Naive thymus-derived CD4-positive, alpha-beta T cell (primary cell): ENCODE measurements at regions not wholly inside any gene's neighbourhood (a gene's known extent, or its start where the extent isn't known, plus 50 kb on each side); places are given as distances from the start of the nearest gene placed in this dataset.
"Not testable (repeated sequence)": the region's sequence is repeated elsewhere in the genome, so short reads cannot be mapped to it uniquely, and the experiment has no call there.

ENCODE experiments used
- ATAC-seq: fragments of 150-1000 bp; cut with Tn5 transposase; 2 replicates; pipeline ENCODE4 v1.10.0; 2021; ENCODE audit warnings: mild to moderate bottlenecking, moderate library complexity
- CTCF ChIA-PET: fragments of 350-600 bp; sonication (Branson Sonifier 250); formaldehyde crosslinking; loops from one replicate; lab custom pipeline; 2021; ENCODE audit warnings: antibody characterized with exemption; lab: Charles Lee
- POLR2A ChIA-PET: fragments of 350-600 bp; sonication (Branson Sonifier 250); formaldehyde crosslinking; loops from one replicate; lab custom pipeline; 2021; ENCODE audit warnings: antibody characterized with exemption, inconsistent platforms; lab: Charles Lee
- DNase-seq, 9 donors: peaks; one replicate each; pipeline versions ENCODE4 v3.0.0 to v3.0.0-alpha.2; 2020 to 2022; ENCODE audit warnings: mixed read lengths in 1 of 9
- H3K27ac ChIP-seq: one replicate; pipeline ENCODE4 v1.7.0; 2013; ENCODE audit warnings: mild to moderate bottlenecking, low read depth, low read length, moderate library complexity
- H3K27me3 ChIP-seq, 2 donors: one replicate each; pipeline ENCODE4 v1.7.0; 2013; ENCODE audit warnings: low read length in 2 of 2, mild to moderate bottlenecking in 2 of 2, moderate library complexity in 2 of 2; ENCODE audit not compliant: control insufficient read depth in 2 of 2, insufficient read depth in 2 of 2
- H3K36me3 ChIP-seq, 3 experiments: 1 replicate in 2 of 3; 2 replicates in 1 of 3; pipeline ENCODE4 v1.7.0; 2013; ENCODE audit warnings: low read length in 3 of 3, mild to moderate bottlenecking in 3 of 3, moderate library complexity in 1 of 3; ENCODE audit not compliant: insufficient read depth in 3 of 3, control insufficient read depth in 2 of 3
- H3K4me1 ChIP-seq, 2 donors: one replicate each; pipeline ENCODE4 v1.7.0; 2013; ENCODE audit warnings: low read length in 2 of 2, mild to moderate bottlenecking in 2 of 2, moderate library complexity in 1 of 2; ENCODE audit not compliant: control insufficient read depth in 2 of 2, insufficient read depth in 2 of 2
- H3K4me3 ChIP-seq: 2 replicates; pipeline ENCODE4 v1.7.0; 2013; ENCODE audit warnings: mild to moderate bottlenecking, low read length
- H3K9me3 ChIP-seq, 3 experiments: 1 replicate in 2 of 3; 2 replicates in 1 of 3; pipeline ENCODE4 v1.7.0; 2013; ENCODE audit warnings: low read length in 3 of 3; ENCODE audit not compliant: control insufficient read depth in 2 of 3
- H3K27ac Mint-ChIP-seq, 9 donors: one replicate each; pipeline ENCODE4 v1.8.0; 2020 to 2022; ENCODE audit warnings: mixed read lengths in 9 of 9, mild to moderate bottlenecking in 8 of 9, moderate library complexity in 5 of 9, inconsistent platforms in 2 of 9
- H3K27me3 Mint-ChIP-seq, 5 donors: one replicate each; pipeline ENCODE4 v1.8.0; 2021 to 2022; ENCODE audit warnings: mixed read lengths in 5 of 5, mild to moderate bottlenecking in 1 of 5
- H3K36me3 Mint-ChIP-seq, 5 donors: one replicate each; pipeline ENCODE4 v1.8.0; 2020 to 2022; ENCODE audit warnings: mixed read lengths in 5 of 5, mild to moderate bottlenecking in 3 of 5, inconsistent platforms in 1 of 5
- H3K4me1 Mint-ChIP-seq, 7 donors: one replicate each; pipeline ENCODE4 v1.8.0; 2020 to 2022; ENCODE audit warnings: mixed read lengths in 7 of 7, mild to moderate bottlenecking in 3 of 7, inconsistent platforms in 1 of 7
- H3K4me3 Mint-ChIP-seq, 10 donors: one replicate each; pipeline ENCODE4 v1.8.0; 2020 to 2022; ENCODE audit warnings: mild to moderate bottlenecking in 10 of 10, mixed read lengths in 10 of 10, moderate library complexity in 6 of 10, inconsistent platforms in 2 of 10
- H3K9me3 Mint-ChIP-seq, 11 donors: one replicate each; pipeline ENCODE4 v1.8.0; 2020 to 2022; ENCODE audit warnings: mixed read lengths in 11 of 11, mild to moderate bottlenecking in 4 of 11, inconsistent platforms in 1 of 11, moderate library complexity in 1 of 11
- intact Hi-C, 2 donors: fragments of 100-400 bp; cut with micrococcal nuclease; formaldehyde crosslinking; loops; one replicate each; pipeline ENCODE4 v1.15.1; 2023

DNA sequence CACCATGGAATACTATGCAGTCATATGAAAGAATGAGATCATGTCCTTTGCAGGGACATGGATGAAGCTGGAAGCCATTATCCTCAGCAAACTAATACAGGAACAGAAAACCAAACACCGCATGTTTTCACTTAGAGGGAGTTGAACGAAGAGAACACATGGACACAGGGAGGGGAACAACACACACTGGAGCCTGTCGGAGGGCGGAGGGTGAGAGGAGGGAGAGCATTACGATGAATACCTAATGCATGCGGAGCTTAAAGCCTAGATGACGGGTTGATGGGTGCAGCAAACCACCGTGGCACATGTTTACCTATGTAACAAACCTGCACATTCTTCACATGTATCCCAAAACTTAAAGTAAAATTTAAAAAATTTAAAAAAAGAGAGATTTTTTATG is 191.0 kb upstream of the PRSS58 start:
- intact Hi-C loops: loop anchor here in 1 of 2 donors (5.0 kb wide), 1 partner anchor 403 kb away; no protein-coding TSS in a partner anchor
- ATAC-seq: not testable (repeated sequence)
- H3K27me3 Mint-ChIP-seq: peaks cover 0 to 14% (median 0%) of the 10 kb centered on the region in 5 donors

DNA sequence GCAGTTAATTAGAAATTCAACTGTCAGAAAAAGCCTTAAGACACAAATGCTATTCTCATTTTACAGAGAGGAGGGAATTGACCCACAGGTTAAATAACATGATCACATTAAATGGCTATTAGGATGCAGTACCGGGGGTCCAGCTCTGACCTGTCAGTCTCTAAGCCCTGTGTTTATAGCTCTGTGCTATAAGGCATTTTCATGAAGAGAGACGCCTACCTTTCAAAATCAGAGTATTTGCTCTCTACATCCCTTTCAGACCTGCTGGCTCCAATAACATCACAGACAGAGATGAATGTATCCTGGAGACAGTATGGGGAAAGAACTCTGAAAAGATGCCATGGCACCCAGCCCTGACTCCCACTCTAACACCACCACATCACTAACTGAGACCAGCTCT is 189.9 kb upstream of the PRSS58 start:
- ChIA-PET CTCF (interaction anchor here (0.5 to 0.8 kb wide), 2 partner anchors 14 to 560 kb away, joined by 3 to 5 read pairs; no protein-coding TSS in a partner anchor), POLR2A (interaction anchor here (0.8 to 1.3 kb wide), 3 partner anchors 341 to 361 kb away, joined by 3 to 4 read pairs (median 4); no protein-coding TSS in a partner anchor)
- no peaks in the 10 kb centered on the region for H3K36me3 ChIP-seq
- DNase-seq: no peak
- no peak overlapping the region for H3K4me3 Mint-ChIP-seq
- H3K36me3 Mint-ChIP-seq: no peaks in the 10 kb centered on the region
- H3K4me1 Mint-ChIP-seq: peaks cover 13 to 35% (median 26%) of the 10 kb centered on the region in 7 donors
- intact Hi-C loops: loop anchor here in 1 of 2 donors (5.0 kb wide), 1 partner anchor 405 kb away; no protein-coding TSS in a partner anchor
- no peak overlapping the region for H3K27ac Mint-ChIP-seq
- no peaks in the 10 kb centered on the region for H3K27me3 ChIP-seq
- peaks cover 0 to 11% (median 0%) of the 10 kb centered on the region in 5 donors for H3K27me3 Mint-ChIP-seq
- no peak overlapping the region for H3K27ac ChIP-seq
- H3K4me1 ChIP-seq: peaks cover 0 to 12% of the 10 kb centered on the region in 2 donors
- H3K9me3 ChIP-seq: no peaks in the 10 kb centered on the region
- no peaks in the 10 kb centered on the region for H3K9me3 Mint-ChIP-seq
- no peak overlapping the region for H3K4me3 ChIP-seq
- no peak for ATAC-seq

More for the DNA sequence above, 191.0 kb upstream of the PRSS58 start:
- peaks cover 8 to 26% (median 20%) of the 10 kb centered on the region in 7 donors for H3K4me1 Mint-ChIP-seq
- not testable (repeated sequence) for H3K9me3 ChIP-seq, H3K36me3 Mint-ChIP-seq, H3K9me3 Mint-ChIP-seq, DNase-seq, H3K27me3 ChIP-seq, H3K27ac ChIP-seq, H3K4me1 ChIP-seq, H3K36me3 ChIP-seq, H3K4me3 ChIP-seq
- CTCF ChIA-PET: interaction anchor here (0.7 to 0.8 kb wide), 2 partner anchors 12 to 30 kb away, joined by 3 read pairs; no protein-coding TSS in a partner anchor
- H3K4me3 Mint-ChIP-seq: peak overlapping the region in 6 of 10 donors; percentile 1 to 41 (median 4)
- H3K27ac Mint-ChIP-seq: peak overlapping the region in 3 of 9 donors; percentile 15 to 24 (median 18)
- POLR2A ChIA-PET: interaction anchor here (0.8 to 1.9 kb wide), 3 partner anchors 10 to 361 kb away, joined by 3 to 7 read pairs (median 5); no protein-coding TSS in a partner anchor

DNA sequence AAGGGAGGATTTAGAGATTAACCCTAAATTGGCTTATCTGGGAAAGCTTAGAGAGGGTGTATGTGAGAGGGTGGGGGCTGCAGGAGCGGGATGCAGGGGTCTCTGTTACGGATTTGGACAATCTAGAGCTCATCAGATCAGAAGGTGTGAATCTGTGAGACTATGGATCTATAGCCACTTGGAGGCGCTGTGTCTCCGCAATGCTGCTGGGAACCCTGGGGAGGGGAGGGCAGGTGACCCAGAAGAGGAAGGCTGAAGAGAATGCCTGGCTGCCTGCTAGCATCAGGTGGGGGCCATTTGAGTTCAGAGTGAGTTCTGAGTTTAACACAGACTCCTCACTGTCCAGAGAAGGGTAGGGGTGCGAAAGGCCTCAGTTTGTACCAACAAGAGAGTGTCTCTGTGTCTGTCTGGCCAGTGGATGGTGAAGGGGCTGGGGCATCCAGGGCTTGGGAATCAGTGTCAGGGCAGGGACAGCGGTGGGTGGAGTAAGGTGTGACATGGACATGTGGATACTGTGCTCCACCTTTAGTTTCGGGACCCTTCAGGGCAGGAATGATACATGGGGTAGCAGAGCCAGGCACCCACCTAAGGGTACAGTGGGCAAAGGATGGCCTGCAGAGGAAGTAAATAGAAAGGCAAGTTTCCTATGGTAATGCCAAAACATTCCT is 187.3 kb upstream of the PRSS58 start:
- no peaks in the 10 kb centered on the region for H3K36me3 ChIP-seq
- ATAC-seq (peak; percentile 63), DNase-seq (peak in 6 of 9 donors; percentile 33 to 54 (median 40))
- Mint-ChIP-seq H3K4me3 (peak overlapping the region in 6 of 10 donors; percentile 7 to 41 (median 22)), H3K9me3 (no peaks in the 10 kb centered on the region), H3K4me1 (peaks cover 17 to 40% (median 35%) of the 10 kb centered on the region in 7 donors), H3K27ac (peak overlapping the region; percentile 48 to 82 (median 71)), H3K36me3 (no peaks in the 10 kb centered on the region), H3K27me3 (peaks cover 0 to 5% (median 0%) of the 10 kb centered on the region in 5 donors)
- POLR2A ChIA-PET: interaction anchor here (0.9 to 2.9 kb wide), 5 partner anchors 11 to 409 kb away, joined by 3 to 18 read pairs (median 5); partner anchors contain the start of gene EPHB6
- H3K9me3 ChIP-seq: no peaks in the 10 kb centered on the region
- H3K27me3 ChIP-seq: no peaks in the 10 kb centered on the region
- H3K4me1 ChIP-seq: peaks cover 0 to 23% of the 10 kb centered on the region in 2 donors
- H3K4me3 ChIP-seq: no peak overlapping the region
- no peak overlapping the region for H3K27ac ChIP-seq
- CTCF ChIA-PET: interaction anchor here (0.6 to 1.8 kb wide), 9 partner anchors 10 to 770 kb away, joined by 3 to 8 read pairs (median 3); no protein-coding TSS in a partner anchor
- intact Hi-C loops: loop anchor here (1.0 to 5.0 kb wide), 2 partner anchors 366 to 407 kb away; no protein-coding TSS in a partner anchor

DNA sequence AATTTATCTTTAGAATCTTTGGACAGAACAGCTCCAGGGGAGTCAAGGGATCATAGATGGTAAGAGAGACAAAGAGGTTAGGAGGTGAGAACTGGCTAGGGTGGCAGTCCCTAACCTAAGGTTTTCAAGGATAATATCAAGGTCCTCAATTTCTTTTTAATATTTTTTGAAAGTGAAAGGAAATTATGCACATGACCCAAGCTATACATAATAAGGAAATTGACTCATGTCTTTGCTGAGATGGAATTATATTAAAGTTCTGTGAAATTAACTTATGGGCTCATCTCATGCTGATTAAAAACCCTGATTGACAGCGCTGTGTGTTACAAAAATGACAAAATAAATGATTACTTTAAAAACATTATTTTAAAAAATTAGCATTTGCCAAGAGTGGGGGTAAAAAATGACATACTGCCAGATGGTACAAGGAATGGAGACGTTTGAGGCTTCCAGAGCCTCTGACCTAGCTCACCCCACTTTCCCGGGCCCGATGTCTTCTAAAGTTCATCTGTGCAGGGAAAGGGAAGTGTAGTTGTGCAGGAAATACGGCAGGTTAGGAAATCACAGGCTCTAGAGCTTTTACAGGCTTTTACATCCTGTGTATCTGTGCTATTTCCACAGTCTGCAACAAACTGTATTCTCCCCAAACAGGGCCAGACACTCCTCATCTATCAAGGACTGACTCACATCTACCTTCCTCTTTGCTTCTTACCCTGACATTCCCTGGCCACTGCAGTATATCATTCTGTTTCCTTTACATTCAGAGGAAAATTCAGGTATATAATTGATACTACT is 185.6 kb upstream of the PRSS58 start:
- ChIA-PET POLR2A (interaction anchor here (0.6 to 2.9 kb wide), 7 partner anchors 9 to 411 kb away, joined by 3 to 18 read pairs (median 4); partner anchors contain the start of gene EPHB6), CTCF (interaction anchor here (1.0 to 1.8 kb wide), 5 partner anchors 12 to 370 kb away, joined by 3 to 8 read pairs (median 3); no protein-coding TSS in a partner anchor)
- no peaks in the 10 kb centered on the region for H3K36me3 ChIP-seq
- no peak for DNase-seq
- H3K9me3 ChIP-seq: no peaks in the 10 kb centered on the region
- intact Hi-C loops: loop anchor here in 1 of 2 donors (5.0 kb wide), 1 partner anchor 39 kb away; no protein-coding TSS in a partner anchor
- peaks cover 0 to 28% of the 10 kb centered on the region in 2 donors for H3K4me1 ChIP-seq
- no peak overlapping the region for H3K4me3 ChIP-seq
- H3K27me3 ChIP-seq: no peaks in the 10 kb centered on the region
- H3K9me3 Mint-ChIP-seq: no peaks in the 10 kb centered on the region
- H3K4me3 Mint-ChIP-seq: peak overlapping the region in 2 of 10 donors; percentile 9 to 13
- H3K27ac ChIP-seq: no peak overlapping the region
- ATAC-seq: peak; percentile 44
- peak overlapping the region in 1 of 9 donors; percentile 52 for H3K27ac Mint-ChIP-seq
- no peaks in the 10 kb centered on the region for H3K36me3 Mint-ChIP-seq
- H3K4me1 Mint-ChIP-seq: peaks cover 19 to 48% (median 46%) of the 10 kb centered on the region in 7 donors
- H3K27me3 Mint-ChIP-seq: no peaks in the 10 kb centered on the region

DNA sequence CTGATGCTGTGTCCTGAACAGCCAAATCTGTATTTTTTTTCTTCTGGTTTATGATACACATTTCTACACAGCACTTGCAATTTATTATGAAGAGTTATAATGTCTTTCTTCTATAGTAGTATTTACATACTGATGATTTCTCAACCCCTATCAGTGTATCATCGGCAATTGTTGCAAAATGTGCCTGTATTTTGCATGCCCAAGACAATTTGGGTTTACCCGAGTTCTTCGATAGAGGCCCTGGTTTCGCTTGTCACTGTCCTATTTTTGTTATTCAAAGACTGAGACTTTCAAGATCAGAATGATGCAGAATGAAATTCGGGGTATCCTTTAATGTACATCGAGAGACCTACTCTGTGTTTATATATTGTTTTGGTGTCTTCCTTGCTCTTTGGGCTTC is 184.5 kb upstream of the PRSS58 start:
- ChIA-PET CTCF (interaction anchor here (1.0 to 1.3 kb wide), 2 partner anchors 16 to 32 kb away, joined by 3 to 4 read pairs; no protein-coding TSS in a partner anchor), POLR2A (interaction anchor here (1.2 to 2.9 kb wide), 3 partner anchors 8 to 368 kb away, joined by 4 to 18 read pairs (median 5); no protein-coding TSS in a partner anchor)
- intact Hi-C loops: loop anchor here in 1 of 2 donors (5.0 kb wide), 1 partner anchor 40 kb away; no protein-coding TSS in a partner anchor
- ATAC-seq (no peak), DNase-seq (no peak)
- H3K27ac Mint-ChIP-seq: no peak overlapping the region
- H3K4me1 ChIP-seq: peaks cover 0 to 28% of the 10 kb centered on the region in 2 donors
- no peaks in the 10 kb centered on the region for H3K9me3 ChIP-seq
- no peaks in the 10 kb centered on the region for H3K36me3 ChIP-seq
- no peak overlapping the region for H3K4me3 ChIP-seq
- no peaks in the 10 kb centered on the region for H3K36me3 Mint-ChIP-seq
- no peaks in the 10 kb centered on the region for H3K27me3 Mint-ChIP-seq
- H3K9me3 Mint-ChIP-seq: no peaks in the 10 kb centered on the region
- H3K27ac ChIP-seq: no peak overlapping the region
- no peaks in the 10 kb centered on the region for H3K27me3 ChIP-seq
- peaks cover 23 to 51% (median 49%) of the 10 kb centered on the region in 7 donors for H3K4me1 Mint-ChIP-seq
- no peak overlapping the region for H3K4me3 Mint-ChIP-seq
